ENCODE measurements at regions not wholly inside any gene's neighbourhood (a gene's known extent, or its start where the extent isn't known, plus 50 kb on each side); places are given as distances from the start of the nearest gene placed in this dataset.
"Not testable (repeated sequence)": the region's sequence is repeated elsewhere in the genome, so short reads cannot be mapped to it uniquely, and the experiment has no call there.

- no peaks in the 10 kb centered on the region for H3K9me3 ChIP-seq
- WGBS (ENCODE audit: low lambda C conversion rate), result 31% methylated on average over 4 of the region's 4 CpGs
- H4K20me1 ChIP-seq (ENCODE audit: insufficient read depth), result no peaks in the 10 kb centered on the region
- peaks cover 5% of the 10 kb centered on the region; the same call in 1 of the 2 replicates for H3K27me3 ChIP-seq (ENCODE audit: insufficient read depth)
- H3K4me2 ChIP-seq, result no peak overlapping the region
- DNase-seq, result no peak
- H3F3A ChIP-seq (replicated peaks; ENCODE audit: insufficient read depth), result no peaks in the 10 kb centered on the region
- no peak overlapping the region for H2AFZ ChIP-seq (ENCODE audit: low read depth)
- no peak overlapping the region for H3K4me3 ChIP-seq (ENCODE audit: low read depth in 2 of 2, low read length in 1 of 2)
- POLR2A ChIA-PET, result no interaction called here
- H3K79me2 ChIP-seq (ENCODE audit: insufficient read depth), result no peaks in the 10 kb centered on the region
- no peaks in the 10 kb centered on the region for H3K4me1 ChIP-seq (ENCODE audit: control insufficient read depth in 1 of 2, insufficient read depth in 2 of 2, low read depth in 1 of 2, low read length in 1 of 2)
- TF ChIP-seq FOSL2 (IDR thresholded peaks at IDR 0.05; ENCODE audit: borderline replicate concordance, low read depth), result no peak
- TF ChIP-seq GABPA (IDR thresholded peaks at IDR 0.05; ENCODE audit: low read depth), result no peak
- TF ChIP-seq ZBTB33 (IDR thresholded peaks at IDR 0.05; ENCODE audit: borderline replicate concordance, low read depth), result no peak
- no peaks in the 10 kb centered on the region for H3K9me2 ChIP-seq
- no peak overlapping the region for H3K27ac ChIP-seq (ENCODE audit: low read depth in 2 of 2, low read length in 1 of 2)
- CTCF ChIA-PET, result no interaction called here
- H3K9ac ChIP-seq, result no peak overlapping the region
- H3K36me3 ChIP-seq (replicated peaks in 1 of 2; ENCODE audit: control insufficient read depth in 1 of 2, insufficient read depth in 2 of 2, low read length in 1 of 2), result no peaks in the 10 kb centered on the region
Measured at GRCh38 chr5:173394701-173395100, 66.5 kb upstream of the STC2 start.

- Histone ChIP-seq H3K4me3 (ENCODE audit: low read depth in 2 of 2, low read length in 1 of 2) (no peak overlapping the region), H3K4me2 (no peak overlapping the region), H3K9me2 (no peaks in the 10 kb centered on the region), H3F3A (replicated peaks; ENCODE audit: insufficient read depth) (no peaks in the 10 kb centered on the region), H3K9me3 (no peaks in the 10 kb centered on the region), H3K27me3 (ENCODE audit: insufficient read depth) (peaks cover 5% of the 10 kb centered on the region; the same call in 1 of the 2 replicates), H4K20me1 (ENCODE audit: insufficient read depth) (no peaks in the 10 kb centered on the region), H3K4me1 (ENCODE audit: control insufficient read depth in 1 of 2, insufficient read depth in 2 of 2, low read depth in 1 of 2, low read length in 1 of 2) (no peaks in the 10 kb centered on the region), H3K27ac (ENCODE audit: low read depth in 2 of 2, low read length in 1 of 2) (no peak overlapping the region), H3K36me3 (replicated peaks in 1 of 2; ENCODE audit: control insufficient read depth in 1 of 2, insufficient read depth in 2 of 2, low read length in 1 of 2) (no peaks in the 10 kb centered on the region), H2AFZ (ENCODE audit: low read depth) (no peak overlapping the region), H3K79me2 (ENCODE audit: insufficient read depth) (no peaks in the 10 kb centered on the region), H3K9ac (no peak overlapping the region)
- TF ChIP-seq, protein P1, sequence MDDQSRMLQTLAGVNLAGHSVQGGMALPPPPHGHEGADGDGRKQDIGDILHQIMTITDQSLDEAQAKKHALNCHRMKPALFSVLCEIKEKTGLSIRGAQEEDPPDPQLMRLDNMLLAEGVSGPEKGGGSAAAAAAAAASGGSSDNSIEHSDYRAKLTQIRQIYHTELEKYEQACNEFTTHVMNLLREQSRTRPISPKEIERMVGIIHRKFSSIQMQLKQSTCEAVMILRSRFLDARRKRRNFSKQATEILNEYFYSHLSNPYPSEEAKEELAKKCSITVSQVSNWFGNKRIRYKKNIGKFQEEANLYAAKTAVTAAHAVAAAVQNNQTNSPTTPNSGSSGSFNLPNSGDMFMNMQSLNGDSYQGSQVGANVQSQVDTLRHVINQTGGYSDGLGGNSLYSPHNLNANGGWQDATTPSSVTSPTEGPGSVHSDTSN (IDR thresholded peaks at IDR 0.05), result no peak
- no peak for TF ChIP-seq MEF2A (IDR thresholded peaks at IDR 0.05; ENCODE audit: borderline replicate concordance, low read depth)
- TF ChIP-seq ELF1 (IDR thresholded peaks at IDR 0.05), result no peak
- TF ChIP-seq FOSL2 (IDR thresholded peaks at IDR 0.05; ENCODE audit: borderline replicate concordance, low read depth), result no peak
- no peak for TF ChIP-seq NRF1 (IDR thresholded peaks at IDR 0.05; ENCODE audit: low read depth, low read length)
- TF ChIP-seq YY1 (IDR thresholded peaks at IDR 0.05; ENCODE audit: low read depth), result no peak
- TF ChIP-seq GATA2 (CRISPR knock-in tag; IDR thresholded peaks at IDR 0.05), result no peak
- ChIA-PET CTCF (no interaction called here), POLR2A (no interaction called here)
- DNase-seq, result no peak
Measured at GRCh38 chr5:173392172-173392571, 64.0 kb upstream of the STC2 start.

- CTCF ChIA-PET, result no interaction called here
- Histone ChIP-seq H2AFZ (ENCODE audit: low read depth) (no peak overlapping the region), H3F3A (replicated peaks; ENCODE audit: insufficient read depth) (no peaks in the 10 kb centered on the region), H3K36me3 (replicated peaks in 1 of 2; ENCODE audit: control insufficient read depth in 1 of 2, insufficient read depth in 2 of 2, low read length in 1 of 2) (no peaks in the 10 kb centered on the region), H3K4me3 (ENCODE audit: low read depth in 2 of 2, low read length in 1 of 2) (no peak overlapping the region), H3K9me2 (no peaks in the 10 kb centered on the region), H3K9ac (no peak overlapping the region), H3K9me3 (no peaks in the 10 kb centered on the region), H4K20me1 (ENCODE audit: insufficient read depth) (no peaks in the 10 kb centered on the region), H3K4me2 (no peak overlapping the region), H3K27me3 (ENCODE audit: insufficient read depth) (peaks cover 5% of the 10 kb centered on the region; the same call in 1 of the 2 replicates), H3K27ac (ENCODE audit: low read depth in 2 of 2, low read length in 1 of 2) (no peak overlapping the region), H3K4me1 (ENCODE audit: control insufficient read depth in 1 of 2, insufficient read depth in 2 of 2, low read depth in 1 of 2, low read length in 1 of 2) (no peaks in the 10 kb centered on the region), H3K79me2 (ENCODE audit: insufficient read depth) (no peaks in the 10 kb centered on the region)
- no peak for DNase-seq
- 22% methylated on average over 7 of the region's 7 CpGs for WGBS (ENCODE audit: low lambda C conversion rate)
- TF ChIP-seq NFIC (IDR thresholded peaks at IDR 0.05; ENCODE audit: borderline replicate concordance) (no peak), POLR2AphosphoS5 (IDR thresholded peaks at IDR 0.05; ENCODE audit: low read depth, low read length) (no peak), TCF12 (IDR thresholded peaks at IDR 0.05) (no peak)
- TF ChIP-seq, protein P2, sequence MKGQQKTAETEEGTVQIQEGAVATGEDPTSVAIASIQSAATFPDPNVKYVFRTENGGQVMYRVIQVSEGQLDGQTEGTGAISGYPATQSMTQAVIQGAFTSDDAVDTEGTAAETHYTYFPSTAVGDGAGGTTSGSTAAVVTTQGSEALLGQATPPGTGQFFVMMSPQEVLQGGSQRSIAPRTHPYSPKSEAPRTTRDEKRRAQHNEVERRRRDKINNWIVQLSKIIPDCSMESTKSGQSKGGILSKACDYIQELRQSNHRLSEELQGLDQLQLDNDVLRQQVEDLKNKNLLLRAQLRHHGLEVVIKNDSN (IDR thresholded peaks at IDR 0.05; ENCODE audit: borderline replicate concordance, low read depth), result no peak
- POLR2A ChIA-PET, result no interaction called here
Measured at GRCh38 chr5:173391031-173391430, 62.8 kb upstream of the STC2 start.

DNA sequence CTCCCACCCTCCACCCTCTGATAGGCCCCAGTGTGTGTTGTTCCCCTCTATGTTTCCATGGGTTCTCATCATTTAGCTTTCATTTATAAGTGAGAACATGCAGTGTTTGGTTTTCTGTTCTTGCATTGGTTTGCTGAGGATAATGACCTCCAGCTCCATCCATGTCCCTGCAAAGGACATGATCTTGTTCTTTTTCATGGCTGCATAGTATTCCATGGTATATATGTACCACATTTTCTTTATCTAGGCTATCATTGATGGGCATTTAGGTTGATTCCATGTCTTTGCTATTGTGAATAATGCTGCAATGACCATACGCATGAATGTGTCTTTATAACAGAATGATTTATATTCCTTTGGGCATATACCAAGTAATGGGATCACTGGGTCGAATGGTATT is 59.1 kb upstream of the STC2 start:
- H3K79me2 ChIP-seq (ENCODE audit: insufficient read depth); H3K36me3 ChIP-seq (replicated peaks in 1 of 2; ENCODE audit: control insufficient read depth in 1 of 2, insufficient read depth in 2 of 2, low read length in 1 of 2); H3K4me3 ChIP-seq (ENCODE audit: low read depth in 2 of 2, low read length in 1 of 2); H3F3A ChIP-seq (replicated peaks; ENCODE audit: insufficient read depth); H4K20me1 ChIP-seq (ENCODE audit: insufficient read depth); H3K4me1 ChIP-seq (ENCODE audit: control insufficient read depth in 1 of 2, insufficient read depth in 2 of 2, low read depth in 1 of 2, low read length in 1 of 2); H3K9me3 ChIP-seq; POLR2A ChIA-PET; DNase-seq; H2AFZ ChIP-seq (ENCODE audit: low read depth); H3K27me3 ChIP-seq (ENCODE audit: insufficient read depth); H3K27ac ChIP-seq (ENCODE audit: low read depth in 2 of 2, low read length in 1 of 2); H3K4me2 ChIP-seq; H3K9ac ChIP-seq; H3K9me2 ChIP-seq: not testable (repeated sequence)
- 39% methylated on average over 2 of the region's 2 CpGs for WGBS (ENCODE audit: low lambda C conversion rate)
- CTCF ChIA-PET, result interaction anchor here (0.8 kb wide), 1 partner anchor 186 kb away, joined by 3 read pairs; no protein-coding TSS in a partner anchor
